ENCODE measurements at regions not wholly inside any gene's neighbourhood (a gene's known extent, or its start where the extent isn't known, plus 50 kb on each side); places are given as distances from the start of the nearest gene placed in this dataset.

DNA sequence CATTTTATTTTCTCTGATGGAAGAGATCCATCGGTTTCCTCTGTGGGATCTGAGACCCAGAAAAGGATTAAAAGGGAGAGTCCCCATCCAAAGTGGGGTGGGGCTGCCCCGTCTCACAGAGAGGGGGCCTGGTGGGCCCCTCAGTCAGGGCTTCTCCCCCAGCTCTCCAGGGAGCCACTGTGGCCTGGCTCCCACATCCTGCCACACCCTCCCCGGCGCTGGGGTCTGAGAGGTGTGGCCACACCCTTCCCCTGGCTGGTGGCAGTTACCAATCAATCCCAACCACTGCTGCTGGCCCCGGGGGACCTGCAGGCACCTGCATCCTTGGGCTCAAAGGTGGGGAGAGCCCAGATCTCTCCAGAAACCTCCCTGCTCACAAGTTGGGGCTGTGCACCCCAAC is 161.8 kb upstream of the IQSEC1 start:
- DNase-seq (ENCODE audit: low spot score) (no peak), ATAC-seq (ENCODE audit: insufficient number of reproducible peaks, low FRiP score, low read depth) (no peak)
- Histone ChIP-seq H3K27ac (no peak overlapping the region), H3K4me3 (no peak overlapping the region), H3K27me3 (replicated peaks; ENCODE audit: insufficient read depth) (no peaks in the 10 kb centered on the region), H3K36me3 (no peaks in the 10 kb centered on the region), H3K9me3 (no peaks in the 10 kb centered on the region), H3K4me1 (ENCODE audit: control insufficient read depth in 1 of 2, low read depth in 2 of 2) (peaks cover 0 to 5% of the 10 kb centered on the region in 2 donors)
- TF ChIP-seq, protein P1, sequence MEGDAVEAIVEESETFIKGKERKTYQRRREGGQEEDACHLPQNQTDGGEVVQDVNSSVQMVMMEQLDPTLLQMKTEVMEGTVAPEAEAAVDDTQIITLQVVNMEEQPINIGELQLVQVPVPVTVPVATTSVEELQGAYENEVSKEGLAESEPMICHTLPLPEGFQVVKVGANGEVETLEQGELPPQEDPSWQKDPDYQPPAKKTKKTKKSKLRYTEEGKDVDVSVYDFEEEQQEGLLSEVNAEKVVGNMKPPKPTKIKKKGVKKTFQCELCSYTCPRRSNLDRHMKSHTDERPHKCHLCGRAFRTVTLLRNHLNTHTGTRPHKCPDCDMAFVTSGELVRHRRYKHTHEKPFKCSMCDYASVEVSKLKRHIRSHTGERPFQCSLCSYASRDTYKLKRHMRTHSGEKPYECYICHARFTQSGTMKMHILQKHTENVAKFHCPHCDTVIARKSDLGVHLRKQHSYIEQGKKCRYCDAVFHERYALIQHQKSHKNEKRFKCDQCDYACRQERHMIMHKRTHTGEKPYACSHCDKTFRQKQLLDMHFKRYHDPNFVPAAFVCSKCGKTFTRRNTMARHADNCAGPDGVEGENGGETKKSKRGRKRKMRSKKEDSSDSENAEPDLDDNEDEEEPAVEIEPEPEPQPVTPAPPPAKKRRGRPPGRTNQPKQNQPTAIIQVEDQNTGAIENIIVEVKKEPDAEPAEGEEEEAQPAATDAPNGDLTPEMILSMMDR (IDR thresholded peaks at IDR 0.05) = no peak

GRCh38 chr3:13234666-13235065 is 161.4 kb upstream of the IQSEC1 start:
- H3K27me3 ChIP-seq (replicated peaks; ENCODE audit: insufficient read depth) = no peaks in the 10 kb centered on the region
- ATAC-seq (ENCODE audit: insufficient number of reproducible peaks, low FRiP score, low read depth) (no peak), DNase-seq (ENCODE audit: low spot score) (no peak)
- H3K4me1 ChIP-seq (ENCODE audit: control insufficient read depth in 1 of 2, low read depth in 2 of 2) = peaks cover 0 to 5% of the 10 kb centered on the region in 2 donors
- no peak overlapping the region for H3K4me3 ChIP-seq
- no peaks in the 10 kb centered on the region for H3K36me3 ChIP-seq
- no peaks in the 10 kb centered on the region for H3K9me3 ChIP-seq
- H3K27ac ChIP-seq = no peak overlapping the region
- TF ChIP-seq, protein P1 (IDR thresholded peaks at IDR 0.05) = no peak

DNA sequence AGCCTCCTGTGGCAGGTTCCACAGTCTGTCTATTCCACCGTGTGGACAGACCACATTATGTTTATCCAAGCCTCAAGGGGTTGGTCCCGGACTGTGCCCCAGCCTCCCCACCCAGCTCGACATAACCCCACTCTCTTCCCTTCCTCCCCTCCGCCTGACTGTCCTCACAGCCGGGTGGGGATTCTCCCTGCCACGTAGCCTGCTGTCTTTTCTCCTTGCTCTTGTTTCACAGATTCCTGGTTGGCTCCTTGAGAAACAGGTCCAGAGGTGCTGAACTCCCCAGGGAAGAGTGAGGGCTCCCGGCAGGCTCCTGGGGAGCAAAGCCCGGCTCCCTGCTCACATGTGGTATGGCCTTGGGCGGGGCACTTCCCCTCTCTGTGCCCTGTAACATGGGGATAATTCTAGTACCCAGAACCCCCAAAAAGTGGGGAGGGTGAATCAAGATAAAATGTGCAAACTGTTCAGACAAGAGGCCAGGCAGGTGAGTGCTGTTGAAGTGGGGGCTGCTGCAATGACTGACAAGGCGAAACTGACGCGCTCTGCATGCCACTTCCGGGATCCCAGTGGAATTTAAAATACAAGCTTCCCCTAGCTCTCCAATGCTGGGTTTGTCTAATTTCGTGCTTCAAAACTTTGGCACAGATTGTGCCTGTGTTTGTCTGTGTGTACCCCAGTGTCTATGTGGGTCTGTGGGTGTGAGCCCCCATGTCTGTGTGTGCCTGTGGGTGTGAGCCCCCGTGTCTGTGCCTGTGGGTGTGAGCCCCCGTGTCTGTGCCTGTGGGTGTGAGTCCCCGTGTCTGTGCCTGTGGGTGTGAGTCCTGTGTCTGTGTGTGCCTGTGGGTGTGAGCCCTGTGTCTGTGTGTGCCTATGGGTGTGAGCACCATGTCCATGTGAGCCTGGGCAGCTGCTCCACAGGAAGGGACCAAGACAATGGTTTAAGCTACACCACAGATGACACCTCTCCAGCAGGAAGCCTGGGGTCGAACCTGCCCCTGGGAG is 160.6 kb upstream of the IQSEC1 start:
- no peaks in the 10 kb centered on the region for H3K9me3 ChIP-seq
- H3K27me3 ChIP-seq (replicated peaks; ENCODE audit: insufficient read depth) = no peaks in the 10 kb centered on the region
- ATAC-seq (ENCODE audit: insufficient number of reproducible peaks, low FRiP score, low read depth) (no peak), DNase-seq (ENCODE audit: low spot score) (no peak)
- no peak overlapping the region for H3K27ac ChIP-seq
- H3K36me3 ChIP-seq = no peaks in the 10 kb centered on the region
- H3K4me1 ChIP-seq (ENCODE audit: control insufficient read depth in 1 of 2, low read depth in 2 of 2) = peaks cover 0 to 5% of the 10 kb centered on the region in 2 donors
- TF ChIP-seq, protein P1 (IDR thresholded peaks at IDR 0.05) = no peak
- H3K4me3 ChIP-seq = no peak overlapping the region

GRCh38 chr3:13231781-13232666 is 158.8 kb upstream of the IQSEC1 start:
- DNase-seq (ENCODE audit: low spot score) (no peak), ATAC-seq (ENCODE audit: insufficient number of reproducible peaks, low FRiP score, low read depth) (no peak)
- Histone ChIP-seq H3K27me3 (replicated peaks; ENCODE audit: insufficient read depth) (no peaks in the 10 kb centered on the region), H3K9me3 (no peaks in the 10 kb centered on the region), H3K36me3 (no peaks in the 10 kb centered on the region), H3K4me1 (ENCODE audit: control insufficient read depth in 1 of 2, low read depth in 2 of 2) (peaks cover 0 to 5% of the 10 kb centered on the region in 2 donors), H3K4me3 (no peak overlapping the region), H3K27ac (no peak overlapping the region)
- TF ChIP-seq, protein P1 (IDR thresholded peaks at IDR 0.05) = no peak
